ENCODE measurements at regions not wholly inside any gene's neighbourhood (a gene's known extent, or its start where the extent isn't known, plus 50 kb on each side); places are given as distances from the start of the nearest gene placed in this dataset.
"Not testable (repeated sequence)": the region's sequence is repeated elsewhere in the genome, so short reads cannot be mapped to it uniquely, and the experiment has no call there.

DNA sequence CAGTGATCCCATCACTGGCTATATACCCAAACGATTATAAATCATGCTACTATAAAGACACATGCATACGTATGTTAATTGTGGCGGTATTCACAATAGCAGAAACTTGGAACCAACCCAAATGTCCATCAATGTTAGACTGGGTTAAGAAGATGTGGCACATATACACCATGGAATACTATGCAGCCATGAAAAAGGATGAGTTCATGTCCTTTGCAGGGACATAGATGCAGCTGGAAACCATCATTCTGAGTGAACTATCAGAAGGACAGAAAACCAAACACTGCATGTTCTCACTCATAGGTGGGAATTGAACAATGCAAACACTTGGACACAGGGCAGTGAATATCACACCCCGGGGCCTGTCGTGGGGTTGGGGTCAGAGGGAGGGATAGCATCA lies 1335.4 kb downstream of the EPHA7 start:
- not testable (repeated sequence) for DNase-seq (ENCODE audit: low read depth)

DNA sequence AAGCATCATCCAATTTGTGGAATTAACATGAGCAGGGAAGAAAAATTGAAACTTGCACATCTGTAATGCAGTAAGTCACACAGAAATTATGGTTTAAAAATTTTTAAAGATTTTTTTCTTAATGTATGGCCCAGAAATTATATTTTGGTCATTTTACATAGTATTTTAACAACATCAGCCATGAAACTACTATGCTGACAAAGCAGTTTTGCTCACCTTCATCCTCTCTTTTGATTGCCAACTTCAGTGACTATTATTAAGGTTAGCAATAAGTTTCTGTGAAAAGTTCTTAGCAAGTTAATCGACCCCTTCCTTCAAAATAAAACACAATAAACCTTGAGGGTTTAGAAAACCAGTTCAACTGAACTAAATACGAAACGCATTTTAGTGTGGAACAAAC lies 1347.0 kb downstream of the EPHA7 start:
- DNase-seq (ENCODE audit: low read depth): no peak

DNA sequence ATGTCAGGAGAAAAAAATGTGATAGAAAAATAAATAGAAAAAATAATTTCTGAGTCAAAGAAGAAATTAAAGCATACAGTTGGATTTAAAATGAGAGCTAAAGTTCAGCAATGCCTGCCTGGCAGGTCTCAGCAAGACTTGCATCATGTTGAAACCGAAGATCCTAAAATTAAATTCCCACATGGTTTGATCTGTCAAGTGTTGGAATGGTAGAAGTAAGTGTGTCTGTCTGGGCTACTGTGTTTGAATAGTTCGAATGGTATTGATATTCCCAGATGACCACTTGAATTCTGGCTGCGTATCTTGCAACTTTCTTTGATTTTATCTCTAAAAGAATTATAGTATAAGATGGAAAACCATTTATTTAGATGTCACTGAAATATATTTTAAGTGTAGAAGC lies 1349.6 kb downstream of the EPHA7 start:
- no peak for DNase-seq (ENCODE audit: low read depth)

DNA sequence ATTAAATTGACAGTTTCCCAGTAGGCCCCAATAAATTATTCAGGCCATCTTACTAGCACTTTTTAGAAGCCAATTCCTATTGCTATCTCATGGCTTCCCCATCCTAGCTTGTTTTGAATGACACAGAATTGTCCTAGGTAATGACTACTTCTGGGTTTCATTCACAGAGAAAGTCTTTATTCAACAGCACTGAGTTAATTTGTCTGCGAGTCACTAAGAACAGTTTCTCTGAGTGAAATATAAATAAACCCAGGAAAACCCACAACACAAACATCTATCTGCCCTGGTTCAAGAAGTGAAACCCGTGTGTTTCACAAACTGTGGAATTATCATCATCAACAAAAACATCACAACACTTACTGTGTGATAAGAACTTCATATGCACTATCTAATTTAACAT lies 1366.8 kb downstream of the EPHA7 start:
- DNase-seq (ENCODE audit: low read depth): no peak

DNA sequence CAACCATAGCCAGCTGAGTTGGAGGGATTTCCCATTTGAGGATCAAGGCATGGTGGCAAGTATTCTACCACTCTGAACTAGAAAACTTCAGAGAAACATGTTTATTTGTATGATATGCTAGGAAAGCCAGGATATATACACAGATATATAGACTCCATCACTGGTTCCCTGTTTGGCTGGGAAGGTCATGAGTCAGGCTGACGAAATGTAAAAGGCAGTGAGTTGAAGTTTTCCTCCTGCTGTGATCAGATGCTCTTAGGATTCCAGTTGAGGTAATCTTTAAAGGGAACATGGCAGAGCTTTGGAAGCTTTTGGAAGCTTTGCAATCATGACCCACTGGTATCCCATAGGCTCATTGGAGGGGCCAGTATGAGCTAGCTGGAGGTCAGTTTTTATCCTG lies 1369.1 kb downstream of the EPHA7 start:
- DNase-seq (ENCODE audit: low read depth): no peak

DNA sequence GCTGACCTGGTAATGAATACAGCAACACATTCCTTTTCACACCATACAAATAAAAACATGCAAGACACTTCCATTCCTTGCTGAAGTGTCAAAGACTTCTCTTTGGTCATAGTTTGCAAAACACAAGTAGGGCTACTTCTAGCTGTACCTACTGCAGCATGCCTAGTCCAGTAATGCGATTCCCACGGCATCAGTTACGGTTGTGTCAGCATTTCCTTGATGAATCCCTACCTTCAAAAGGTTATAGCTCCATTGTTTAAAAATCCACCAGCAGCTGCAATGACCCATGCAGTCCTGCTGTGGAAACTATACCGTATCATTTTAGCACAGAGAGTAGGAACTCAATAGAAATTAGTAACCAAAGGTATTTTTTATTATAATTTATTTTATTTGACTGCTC lies 1371.5 kb downstream of the EPHA7 start:
- no peak for DNase-seq (ENCODE audit: low read depth)

DNA sequence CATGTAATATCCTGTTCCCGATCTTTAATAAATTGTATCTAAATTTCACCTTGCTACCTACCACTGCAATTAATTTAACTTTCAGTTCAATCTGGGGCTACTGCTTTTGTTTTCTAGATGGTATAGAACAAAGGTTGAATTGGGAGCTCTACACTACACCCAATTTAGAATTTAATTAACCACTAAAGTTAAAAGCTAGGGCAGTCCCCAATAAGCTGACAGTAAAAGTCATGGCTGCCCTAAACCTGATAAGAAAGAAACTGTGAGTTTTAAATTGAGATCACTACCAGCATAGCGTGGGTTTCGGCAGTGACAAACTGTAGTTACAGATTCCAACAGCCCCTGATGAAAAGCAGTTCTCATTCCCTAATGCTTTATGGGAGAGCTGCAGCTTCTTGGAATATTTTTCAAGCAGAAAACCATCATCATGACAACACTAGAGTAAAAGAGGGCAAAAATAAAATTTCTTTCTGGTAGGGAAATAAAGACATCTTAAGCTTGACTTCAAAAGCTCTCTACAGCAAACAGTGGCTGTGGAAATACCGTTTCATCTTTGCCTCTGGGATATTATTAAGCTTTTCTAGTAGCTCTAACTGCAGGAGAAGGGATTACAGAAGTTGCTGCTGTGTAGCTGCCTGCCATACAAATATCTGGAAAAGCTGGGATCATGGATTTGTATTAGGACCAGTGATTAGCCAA lies 1372.1 kb downstream of the EPHA7 start:
- no peak for DNase-seq (ENCODE audit: low read depth)

DNA sequence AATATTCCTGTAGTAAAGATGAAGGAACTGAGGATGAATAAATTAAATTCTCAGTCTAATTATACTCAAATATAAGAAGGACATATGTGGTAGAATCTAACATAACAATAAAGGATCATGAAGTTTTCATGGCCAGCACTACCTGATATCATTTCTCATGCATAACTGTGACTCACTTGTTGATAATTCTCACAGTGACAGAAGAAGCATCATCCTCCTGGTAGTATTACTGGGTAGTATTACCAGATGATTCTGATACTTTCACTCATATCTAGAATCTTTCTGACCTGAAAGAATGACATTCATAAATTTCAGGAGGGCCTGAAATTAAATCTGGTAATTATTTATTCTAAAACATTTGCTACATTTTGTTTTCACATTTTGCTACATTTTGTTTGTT lies 1375.0 kb downstream of the EPHA7 start:
- DNase-seq (ENCODE audit: low read depth): peak; percentile 5

DNA sequence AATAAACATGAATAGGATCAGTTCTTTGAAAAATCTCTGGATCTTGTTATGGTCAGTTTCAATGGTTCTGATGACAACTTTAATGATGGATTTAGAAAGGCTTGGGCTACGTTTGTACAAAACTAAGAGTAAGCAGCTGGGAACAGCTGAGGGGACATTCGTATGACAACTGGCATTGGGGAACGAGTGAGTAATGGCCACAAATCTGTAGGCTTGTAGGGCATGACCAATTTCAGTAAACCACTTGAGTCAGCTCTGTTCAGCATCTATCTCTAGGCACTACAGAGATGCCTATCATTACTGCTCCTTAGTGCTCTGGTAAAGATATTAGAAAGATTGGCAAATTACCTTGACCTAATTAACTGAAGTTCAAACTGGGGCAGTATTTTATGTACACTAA lies 1375.6 kb downstream of the EPHA7 start:
- peak; percentile 58 for DNase-seq (ENCODE audit: low read depth)

DNA sequence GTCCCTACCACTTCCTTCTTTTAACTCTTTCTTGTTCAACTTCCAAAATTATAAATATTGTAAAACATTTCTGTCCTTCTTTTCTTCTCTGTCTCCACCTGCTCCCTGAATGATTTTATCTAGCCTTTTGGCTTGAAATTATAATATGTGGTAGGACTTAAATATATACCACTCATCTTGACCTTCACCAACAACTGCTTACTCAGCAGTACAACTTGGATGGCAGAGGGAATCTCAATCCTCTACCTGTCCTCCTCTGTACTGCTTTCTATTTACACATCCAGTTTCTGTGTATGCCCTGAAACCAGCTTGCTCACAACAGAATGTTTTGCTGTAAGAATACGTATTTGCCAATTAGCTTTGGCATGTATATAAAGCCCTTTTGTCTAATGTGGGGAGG lies 1392.5 kb downstream of the EPHA7 start:
- DNase-seq (ENCODE audit: low read depth): no peak

DNA sequence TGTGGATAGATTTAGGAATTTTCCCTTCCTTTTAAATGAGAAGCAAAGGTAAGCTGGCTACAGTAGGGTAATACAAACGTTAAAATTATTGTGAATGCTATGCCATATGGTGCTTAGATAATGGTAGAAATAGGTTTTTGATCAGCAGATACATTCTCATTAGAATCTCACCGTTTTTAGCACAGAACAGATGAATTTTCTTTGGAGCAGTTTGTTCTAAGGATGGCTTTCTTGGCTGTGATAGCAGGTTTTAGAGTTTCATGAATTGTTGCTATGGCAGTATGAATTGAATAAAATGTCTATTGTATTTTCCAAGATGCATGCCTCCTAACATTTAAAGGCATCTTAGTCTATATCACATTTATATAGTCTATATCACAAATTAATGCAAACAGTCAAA lies 1394.5 kb downstream of the EPHA7 start:
- DNase-seq (ENCODE audit: low read depth): no peak

DNA sequence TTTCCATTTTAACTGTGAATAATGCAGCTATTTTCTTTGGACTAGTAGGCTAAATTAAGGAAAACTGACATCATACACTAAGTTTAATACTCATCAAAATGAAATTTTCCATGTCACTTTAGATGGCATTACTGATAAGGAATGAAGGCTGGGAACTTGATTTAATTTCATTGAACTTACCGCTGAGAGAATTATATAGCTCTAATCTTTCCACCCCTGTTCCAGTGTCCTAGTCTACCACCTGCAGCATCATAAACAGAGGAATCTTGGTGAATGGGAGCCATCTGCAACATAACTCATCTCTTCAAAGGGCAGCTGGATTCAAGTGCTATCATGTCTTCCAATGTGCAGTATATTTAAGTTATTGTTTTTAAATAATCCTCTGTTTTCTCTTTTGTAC lies 1395.2 kb downstream of the EPHA7 start:
- no peak for DNase-seq (ENCODE audit: low read depth)

DNA sequence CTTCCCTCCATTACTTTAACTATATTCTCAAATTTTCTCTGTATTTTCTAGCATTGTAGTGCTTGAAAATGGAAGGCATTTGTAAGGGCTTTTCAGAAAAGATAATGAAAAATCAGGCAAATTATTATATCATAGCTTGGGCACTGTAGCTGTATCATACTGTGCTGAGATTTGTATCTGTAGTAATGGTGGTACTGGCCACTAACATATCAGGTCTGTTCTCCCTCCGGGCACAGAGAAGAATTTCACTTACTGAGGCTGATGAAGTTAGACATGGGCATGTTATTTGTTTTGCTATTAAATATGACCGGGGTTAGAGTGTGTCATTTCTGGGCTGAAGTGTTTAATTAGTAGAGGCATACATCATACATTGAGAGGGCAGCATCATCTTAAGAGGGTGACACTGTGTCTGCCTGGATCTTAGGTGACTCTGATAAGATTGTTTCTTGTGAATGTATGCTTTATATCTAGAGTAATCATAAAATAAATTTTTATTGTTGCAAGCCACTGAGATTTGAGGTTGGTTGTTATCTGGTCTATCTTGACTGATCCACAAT lies 1395.9 kb downstream of the EPHA7 start:
- no peak for DNase-seq (ENCODE audit: low read depth)

DNA sequence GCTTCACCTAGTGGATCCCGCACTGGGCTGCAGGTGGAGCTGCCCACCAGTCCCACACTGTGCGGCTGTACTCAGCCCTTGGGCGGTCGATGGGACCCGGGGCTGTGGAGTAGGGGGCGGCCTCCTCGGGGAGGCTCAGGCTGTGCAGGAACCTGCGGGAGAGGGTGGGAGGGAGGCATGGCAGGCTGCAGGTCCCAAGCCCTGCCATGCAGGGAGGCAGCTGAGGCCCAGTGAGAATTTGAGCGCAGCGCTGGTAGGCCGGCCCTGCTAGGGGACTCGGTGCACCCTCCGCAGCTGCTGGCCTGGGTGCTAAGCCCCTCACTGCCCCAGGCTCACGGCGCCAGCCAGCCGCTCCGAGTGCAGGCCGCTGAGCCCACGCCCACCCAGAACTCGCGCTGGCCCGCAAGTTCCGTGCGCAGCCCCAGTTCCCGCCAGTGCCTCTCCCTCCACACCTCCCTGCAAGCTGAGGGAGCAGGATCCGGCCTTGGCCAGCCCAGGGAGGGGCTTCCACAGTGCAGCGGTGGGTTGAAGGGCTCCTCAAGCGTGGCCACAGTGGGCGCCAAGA lies 1407.6 kb downstream of the EPHA7 start:
- no peak for DNase-seq (ENCODE audit: low read depth)

DNA sequence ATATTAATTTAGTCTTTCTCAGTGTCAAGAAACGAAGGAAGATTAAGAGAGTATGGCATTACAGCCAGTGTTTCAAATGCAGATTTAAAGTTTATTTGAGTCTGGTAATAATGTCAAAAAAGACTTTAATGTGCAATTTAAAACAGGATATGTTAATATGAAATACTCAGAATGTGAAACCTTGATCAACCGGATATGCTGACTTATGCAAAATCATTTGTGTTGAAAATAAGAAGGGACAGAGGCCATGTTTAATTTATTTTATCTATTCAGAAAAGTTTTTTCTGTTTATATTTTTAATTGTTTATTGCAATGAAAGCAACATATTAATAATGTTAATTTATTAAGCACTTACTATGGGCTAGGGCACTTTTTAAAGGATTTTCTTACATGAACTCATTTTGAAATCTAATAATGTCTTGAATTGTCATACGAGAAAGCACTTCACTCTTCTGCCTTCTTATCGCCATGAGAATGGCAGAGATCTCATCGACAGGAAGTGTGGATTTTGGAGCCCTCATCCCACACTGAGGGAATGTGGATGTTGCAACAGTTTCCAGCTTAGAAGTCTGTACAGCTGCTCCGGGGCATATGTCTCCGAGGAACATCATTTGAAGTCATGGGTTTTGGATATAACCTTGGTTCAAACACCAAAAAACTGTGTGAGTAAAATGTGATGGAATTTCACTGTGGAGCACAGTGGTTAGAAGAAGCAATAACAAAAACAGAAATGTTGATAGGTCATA lies 1410.4 kb downstream of the EPHA7 start:
- peak; percentile 16 for DNase-seq (ENCODE audit: low read depth)

DNA sequence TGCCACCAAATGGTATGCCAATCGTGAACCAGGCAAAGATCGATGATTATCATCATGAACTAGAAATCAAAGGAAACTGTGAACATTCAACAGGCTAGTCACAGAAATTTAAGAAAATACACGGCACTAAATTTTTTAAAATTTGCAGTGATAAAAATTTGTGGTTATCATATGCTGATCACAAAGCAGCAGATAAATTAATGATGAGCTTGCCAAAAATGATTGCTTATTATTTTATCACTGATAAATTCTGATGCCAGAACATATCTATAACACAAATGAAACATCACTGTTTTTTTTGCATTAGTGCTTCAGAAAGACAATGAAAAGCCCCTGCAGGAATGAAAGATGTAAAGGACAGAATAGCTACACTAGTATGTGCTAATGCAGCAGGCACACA lies 1413.2 kb upstream of the MAP3K7 start:
- no peak for DNase-seq (ENCODE audit: low read depth)

DNA sequence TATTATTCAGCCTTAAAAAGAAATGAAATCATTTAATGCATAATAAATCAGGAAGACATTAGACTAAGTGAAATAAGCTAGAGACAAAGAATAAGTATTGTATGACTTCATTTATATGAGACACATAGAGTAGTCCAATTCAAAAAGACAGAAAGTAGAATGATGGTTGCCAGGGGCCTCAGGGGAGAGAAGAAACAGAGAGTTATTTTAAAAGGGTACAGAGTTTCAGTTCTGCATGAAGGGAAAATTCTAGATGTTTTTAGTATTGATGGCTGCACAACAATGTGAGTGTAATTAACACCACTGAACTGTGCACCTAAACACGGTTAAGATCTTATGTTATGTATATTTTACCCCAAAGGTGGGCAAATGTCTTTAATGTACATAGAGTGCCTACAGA lies 1407.9 kb upstream of the MAP3K7 start:
- no peak for DNase-seq (ENCODE audit: low read depth)

DNA sequence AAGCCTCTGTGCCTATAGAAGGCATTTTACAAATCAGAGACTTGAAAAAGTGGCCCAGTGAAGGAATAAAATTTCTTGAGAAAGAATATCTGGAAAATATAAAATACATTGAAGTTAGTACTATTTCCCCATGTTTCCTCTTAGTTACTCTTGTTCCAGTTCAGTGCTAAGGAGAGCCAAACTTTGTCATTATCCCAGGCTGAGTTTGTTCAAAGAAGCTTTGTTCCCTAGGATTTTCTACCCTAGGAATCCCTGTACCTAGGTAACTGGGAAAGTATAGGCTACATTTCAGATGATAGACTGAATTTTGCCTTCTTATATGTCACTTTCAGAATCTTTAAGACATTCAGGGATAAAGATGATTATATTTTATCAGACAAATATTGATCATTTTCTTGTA lies 1395.7 kb upstream of the MAP3K7 start:
- DNase-seq (ENCODE audit: low read depth): no peak

DNA sequence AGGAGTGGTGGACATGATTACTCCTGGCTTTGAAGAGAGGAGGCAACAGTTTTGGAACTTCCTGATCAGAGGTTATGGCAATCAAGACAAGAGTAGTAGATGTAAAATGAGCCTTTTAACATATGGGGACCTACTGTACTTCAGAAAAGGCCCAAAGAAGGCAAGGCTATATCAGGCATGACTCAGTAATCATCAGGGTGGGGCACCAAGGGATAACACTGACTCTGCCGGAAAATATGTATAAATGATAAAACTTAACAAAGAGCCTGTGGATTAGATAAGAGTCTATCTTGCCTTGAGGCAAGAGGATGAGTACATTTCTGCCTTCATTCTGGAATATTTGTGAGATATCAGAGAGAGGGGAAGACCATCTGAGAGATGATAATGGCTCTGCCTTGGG lies 1389.9 kb upstream of the MAP3K7 start:
- DNase-seq (ENCODE audit: low read depth): no peak

DNA sequence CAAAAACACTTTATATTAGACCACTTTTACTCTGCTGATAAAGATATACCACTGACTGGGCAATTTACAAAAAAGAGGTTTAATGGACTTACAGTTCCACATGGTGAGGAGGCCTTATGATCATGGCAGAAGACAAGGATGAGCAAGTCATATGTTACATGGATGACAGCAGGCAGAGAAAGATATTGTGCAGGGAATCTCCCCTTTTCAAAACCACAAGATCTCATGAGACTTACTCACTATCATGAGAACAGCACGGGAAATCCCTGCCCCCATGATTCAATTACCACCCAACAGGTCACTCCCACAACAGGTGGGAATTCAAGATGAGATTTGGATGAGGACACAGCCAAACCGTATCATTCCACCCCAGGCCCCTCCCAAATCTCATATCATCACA lies 1383.8 kb upstream of the MAP3K7 start:
- peak; percentile 1 for DNase-seq (ENCODE audit: low read depth)

DNA sequence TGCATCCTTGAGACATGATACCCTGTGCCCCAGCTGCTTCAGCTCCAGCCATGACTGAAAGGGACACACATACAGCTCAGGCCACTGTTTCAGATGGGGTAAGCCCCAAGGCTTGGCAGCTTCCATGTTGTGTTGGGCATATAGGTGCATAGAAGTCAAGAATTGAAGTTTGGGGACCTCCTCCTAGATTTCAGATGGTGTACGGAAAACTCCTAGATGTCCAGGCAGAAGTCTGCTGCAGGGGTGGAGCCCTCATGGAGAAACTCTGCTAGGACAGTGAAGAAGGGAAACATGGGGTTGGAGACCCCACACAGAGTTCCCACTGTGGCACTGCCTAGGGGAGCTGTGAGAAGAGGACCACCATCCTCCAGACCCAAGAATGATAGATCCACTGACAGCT lies 1379.0 kb upstream of the MAP3K7 start:
- no peak for DNase-seq (ENCODE audit: low read depth)

DNA sequence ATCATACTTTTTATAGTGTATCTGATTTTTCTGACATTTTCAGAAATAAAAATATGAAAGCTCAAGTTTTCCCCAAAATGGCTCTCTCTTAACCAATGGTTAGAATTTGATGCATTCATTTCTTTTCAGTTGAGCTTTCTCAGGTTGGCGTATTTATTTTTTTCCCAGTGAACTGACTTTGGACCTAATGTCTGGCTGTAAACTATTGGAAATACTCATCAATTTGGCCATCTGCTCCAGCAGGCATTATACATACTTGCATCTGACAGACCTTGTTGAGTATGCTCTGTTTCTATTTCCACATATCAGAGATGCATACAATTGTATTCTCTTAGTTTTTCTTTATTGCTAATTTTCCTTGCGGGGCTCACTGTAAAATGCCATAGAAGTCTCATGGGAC lies 1374.8 kb upstream of the MAP3K7 start:
- DNase-seq (ENCODE audit: low read depth): no peak

DNA sequence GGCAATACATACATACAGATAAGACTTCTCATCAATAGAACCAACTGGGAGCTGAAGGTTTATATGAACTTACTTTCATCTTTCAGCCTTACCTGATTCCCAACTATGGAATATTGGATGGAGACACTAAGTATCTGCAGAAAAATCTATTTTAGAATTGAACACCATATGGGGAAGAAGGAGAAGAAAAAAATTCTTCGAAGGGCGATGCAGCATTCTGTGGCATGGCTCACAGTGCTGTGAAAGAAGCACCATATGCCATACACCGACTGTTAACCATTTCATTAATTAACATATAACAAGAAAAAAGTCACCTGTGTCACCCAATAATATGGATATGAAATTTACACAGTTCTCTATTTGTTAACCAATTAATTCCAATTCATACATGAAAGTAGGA lies 1374.4 kb upstream of the MAP3K7 start:
- no peak for DNase-seq (ENCODE audit: low read depth)
